ENCODE measurements at regions not wholly inside any gene's neighbourhood (a gene's known extent, or its start where the extent isn't known, plus 50 kb on each side); places are given as distances from the start of the nearest gene placed in this dataset.
"Not testable (repeated sequence)": the region's sequence is repeated elsewhere in the genome, so short reads cannot be mapped to it uniquely, and the experiment has no call there.

DNA sequence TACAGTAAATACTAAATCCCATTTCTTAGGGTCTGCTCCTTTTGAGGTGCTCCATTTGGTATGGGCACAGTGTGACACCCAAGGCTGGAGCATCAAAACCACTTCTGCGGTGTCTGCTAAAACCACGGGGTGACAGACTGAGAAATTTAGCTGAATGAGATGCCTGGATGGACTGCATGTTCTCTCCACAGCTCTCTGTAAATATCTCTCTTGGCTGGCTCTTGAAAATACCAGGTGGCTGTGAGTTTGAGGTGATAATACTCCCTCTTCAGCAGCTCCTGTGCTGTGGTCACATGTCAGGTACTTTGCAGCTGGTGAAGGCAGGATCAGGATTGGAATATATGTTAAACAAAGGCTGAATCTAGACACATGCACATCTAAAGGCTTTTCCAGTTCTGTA is 93.7 kb upstream of the SIMC1 start:
- no peak for DNase-seq

DNA sequence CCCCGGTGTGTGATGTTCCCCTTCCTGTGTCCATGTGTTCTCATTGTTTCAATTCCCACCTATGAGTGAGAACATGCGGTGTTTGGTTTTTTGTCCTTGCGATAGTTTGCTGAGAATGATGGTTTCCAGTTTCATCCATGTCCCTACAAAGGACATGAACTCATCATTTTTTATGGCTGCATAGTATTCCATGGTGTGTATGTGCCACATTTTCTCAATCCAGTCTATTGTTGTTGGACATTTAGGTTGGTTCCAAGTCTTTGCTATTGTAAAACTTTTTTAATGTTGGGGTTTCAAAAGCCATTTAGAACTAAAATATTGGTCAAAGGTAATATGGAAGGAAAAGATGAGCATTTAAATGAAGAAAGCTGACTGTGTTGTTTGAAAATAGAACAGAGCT is 88.3 kb upstream of the SIMC1 start:
- DNase-seq: not testable (repeated sequence)

DNA sequence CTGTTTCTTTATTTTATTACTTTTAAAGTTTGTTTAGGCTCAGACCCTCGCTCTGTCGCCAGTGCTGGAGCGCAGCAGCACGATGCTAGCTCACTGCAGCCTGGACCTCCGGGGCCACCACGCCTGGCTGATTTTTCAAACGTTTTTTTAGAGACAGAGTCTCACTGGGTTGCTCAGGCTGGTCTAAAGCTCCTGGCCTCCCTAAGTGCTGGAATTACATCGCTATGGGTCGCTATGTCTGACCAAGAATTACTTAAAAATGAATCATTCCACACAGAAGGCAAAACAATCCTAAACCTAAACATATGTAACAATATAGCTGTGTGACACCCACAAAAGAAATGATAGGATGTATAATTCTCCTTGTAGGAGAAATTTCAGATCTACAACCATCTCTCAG is 86.9 kb upstream of the SIMC1 start:
- DNase-seq: no peak

DNA sequence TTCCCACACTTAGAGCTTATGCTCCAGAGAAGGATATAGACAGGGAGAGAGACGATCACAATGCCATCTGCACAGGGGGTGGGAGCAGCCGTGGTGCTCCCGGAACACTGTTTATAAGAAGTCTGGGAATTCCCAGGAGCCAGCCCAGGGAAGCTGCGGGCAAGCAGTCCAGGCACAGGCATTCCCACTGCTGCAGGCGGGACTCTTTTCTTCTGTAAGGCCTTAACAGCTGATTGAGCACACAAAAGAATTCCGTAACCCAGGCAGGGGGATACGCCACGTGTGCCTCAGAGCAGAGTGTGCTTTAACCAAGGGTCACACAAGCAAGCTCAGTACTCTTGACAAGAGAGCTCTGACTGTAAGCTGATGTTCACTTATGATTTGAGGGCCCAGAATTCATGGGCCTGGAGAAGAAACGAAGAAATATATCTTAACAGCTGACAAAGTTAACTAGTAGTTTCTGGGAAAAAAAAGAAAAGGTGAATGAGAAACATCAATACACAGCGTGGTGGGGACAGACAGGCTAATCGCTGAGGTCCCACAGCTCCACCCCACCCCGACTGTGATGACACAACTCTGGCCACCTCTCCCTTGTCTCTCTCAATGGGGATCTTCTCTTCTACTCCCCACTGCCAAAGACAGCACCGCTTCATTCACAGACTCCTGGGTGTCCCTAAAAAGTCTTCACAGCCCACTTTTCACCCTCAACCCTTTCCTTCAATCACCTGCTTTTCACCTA is 85.9 kb upstream of the SIMC1 start:
- no peak for DNase-seq

DNA sequence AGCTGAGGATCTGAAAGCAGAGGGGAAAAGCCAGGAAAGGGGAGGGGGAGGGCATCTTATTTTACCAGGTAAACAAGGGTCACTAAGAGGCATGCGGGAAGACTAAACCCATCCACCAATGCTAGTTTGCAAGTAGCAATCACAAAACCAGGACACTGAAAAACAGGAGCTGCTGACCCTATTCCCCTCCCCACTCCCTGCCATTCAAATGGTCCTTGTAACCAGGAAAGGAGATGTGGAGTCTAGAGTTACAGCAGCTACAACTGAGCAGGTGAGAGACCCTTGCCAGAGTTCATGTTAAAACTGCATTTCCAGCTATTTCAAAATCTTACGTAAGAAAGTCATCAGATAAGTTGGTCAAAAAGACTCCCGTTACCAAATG is 85.3 kb upstream of the SIMC1 start:
- DNase-seq: no peak

DNA sequence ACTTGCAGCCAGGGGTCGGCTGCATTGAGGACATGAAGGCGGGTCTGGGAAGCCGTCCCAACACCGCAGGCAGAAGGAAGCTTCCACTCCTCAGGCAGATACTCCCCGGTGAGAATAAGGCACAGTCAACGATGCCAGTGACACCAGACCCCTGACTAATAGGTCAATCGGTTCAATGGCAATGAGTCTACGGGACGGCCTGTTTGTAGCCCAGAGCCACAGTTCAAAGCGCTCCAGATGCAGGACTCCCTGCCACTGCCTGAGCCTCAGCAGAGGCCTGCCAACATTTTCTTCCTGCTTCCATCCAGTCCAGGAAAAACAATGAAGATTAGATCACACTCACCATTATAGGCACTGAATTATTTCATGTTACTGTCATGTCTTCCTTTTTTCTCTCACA is 84.5 kb upstream of the SIMC1 start:
- DNase-seq: no peak

DNA sequence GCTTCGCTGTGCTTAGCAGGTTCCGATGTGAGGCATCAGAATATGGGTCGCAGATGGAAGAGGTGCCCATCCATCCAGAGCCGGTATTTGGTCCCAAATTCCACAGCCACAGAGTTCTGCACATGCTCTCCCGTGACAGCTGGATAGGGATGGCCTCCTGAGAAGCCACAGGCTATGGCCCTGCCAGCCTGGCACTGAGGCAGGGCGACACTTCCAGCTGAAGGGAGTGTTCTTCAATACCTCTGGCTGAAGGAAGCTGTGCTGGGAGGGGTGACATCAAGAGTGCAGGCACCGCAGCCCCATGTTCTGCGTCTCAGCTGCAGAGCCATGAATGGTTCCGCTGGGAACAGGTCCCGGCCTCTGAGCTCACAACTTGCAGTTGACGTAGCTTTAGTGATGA is 83.4 kb upstream of the SIMC1 start:
- no peak for DNase-seq

DNA sequence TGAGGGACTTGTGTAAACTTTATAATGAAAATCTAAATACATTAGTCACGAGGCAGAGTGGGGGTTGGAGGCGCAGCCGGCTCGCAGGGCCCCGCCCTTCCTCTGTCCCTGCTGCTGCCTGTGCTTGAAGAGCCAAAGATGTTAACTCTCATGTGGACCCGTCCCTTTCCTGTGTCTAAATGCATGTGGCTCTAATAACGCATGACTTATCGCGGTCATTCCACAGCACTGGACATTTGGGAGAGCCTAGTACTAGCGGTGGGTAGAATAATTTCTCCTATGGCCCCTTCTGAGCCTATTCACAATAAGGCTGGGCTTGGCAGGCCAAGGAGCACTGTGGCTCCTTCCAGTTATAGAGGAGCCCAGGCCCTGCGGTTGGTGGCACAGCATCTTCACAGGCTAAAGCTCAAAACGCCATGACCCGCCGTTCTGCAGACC is 82.3 kb upstream of the SIMC1 start:
- DNase-seq: no peak

DNA sequence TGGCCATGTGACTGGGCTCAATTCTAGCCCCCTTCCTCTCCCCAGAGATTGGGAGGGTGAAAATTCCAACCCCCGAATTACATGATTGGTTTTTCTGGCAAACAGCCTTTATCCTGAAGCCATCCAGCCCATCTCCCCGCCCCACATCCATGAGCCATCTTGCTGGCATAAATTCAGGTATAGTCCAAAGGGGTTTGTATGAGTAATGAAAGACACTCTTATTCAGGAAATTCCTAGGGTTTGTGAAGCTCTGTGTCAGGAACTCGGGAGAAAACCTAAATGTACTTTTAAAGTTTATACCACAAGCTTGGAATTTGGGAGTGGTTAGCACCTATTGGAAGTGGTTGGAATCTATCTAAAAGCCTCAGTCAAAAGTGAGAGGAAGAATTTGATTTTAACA is 80.6 kb upstream of the SIMC1 start:
- DNase-seq: no peak

DNA sequence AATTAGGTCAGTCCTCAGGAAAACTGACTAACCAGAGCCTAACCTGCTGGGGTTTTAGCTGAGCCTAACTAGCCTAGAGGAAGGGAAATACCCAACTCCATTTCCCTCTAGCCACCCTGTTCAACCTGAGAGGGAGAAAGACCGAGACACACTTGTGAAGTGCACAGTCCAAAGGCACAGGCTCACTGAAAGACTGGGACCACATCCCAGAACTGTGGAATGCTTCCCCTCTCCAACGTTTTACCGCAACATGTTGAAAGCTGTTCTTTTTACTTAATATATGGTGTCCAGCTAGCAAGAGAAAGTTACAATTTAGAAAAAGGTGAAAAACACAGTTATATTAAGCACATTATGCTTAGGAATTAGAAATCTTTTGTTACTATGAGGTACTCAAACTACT is 76.8 kb upstream of the SIMC1 start:
- DNase-seq: no peak

DNA sequence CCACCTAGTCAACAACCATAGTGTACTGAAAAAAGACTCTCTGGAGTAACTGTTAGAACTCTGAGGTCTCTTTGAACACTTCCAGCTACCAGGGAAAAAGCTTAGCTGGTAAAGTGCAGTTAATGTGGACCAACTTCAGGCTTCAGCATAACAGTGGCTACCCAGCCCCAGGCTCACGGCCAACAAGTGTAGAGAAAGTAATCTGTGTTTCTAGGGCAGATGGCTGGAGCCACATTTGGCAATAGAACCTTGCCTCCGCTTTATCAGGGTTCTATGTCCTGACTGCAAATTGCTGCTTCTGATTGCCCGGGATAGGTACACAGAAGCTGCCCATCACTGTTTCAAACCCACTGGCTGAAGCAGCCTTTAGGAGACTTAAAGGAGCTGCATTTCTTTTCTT is 76.0 kb upstream of the SIMC1 start:
- DNase-seq: no peak

DNA sequence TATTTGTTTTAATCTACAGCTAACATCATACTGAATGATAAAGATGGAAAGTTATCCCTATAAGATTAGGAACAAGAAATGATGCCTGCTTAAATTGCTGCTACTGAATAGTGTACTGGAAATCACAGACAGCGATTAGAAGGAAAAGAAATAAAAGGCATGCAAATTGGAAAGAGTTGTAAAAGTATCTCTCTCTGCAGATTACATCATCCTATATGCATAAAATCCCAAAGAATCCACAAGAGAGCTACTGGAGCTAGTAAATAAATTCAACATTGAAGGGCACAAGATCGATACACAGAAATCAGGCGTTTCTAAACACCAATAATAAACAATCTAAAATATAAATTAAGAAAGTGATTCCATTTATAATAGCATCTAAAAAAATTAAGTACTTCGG is 75.3 kb upstream of the SIMC1 start:
- no peak for DNase-seq

DNA sequence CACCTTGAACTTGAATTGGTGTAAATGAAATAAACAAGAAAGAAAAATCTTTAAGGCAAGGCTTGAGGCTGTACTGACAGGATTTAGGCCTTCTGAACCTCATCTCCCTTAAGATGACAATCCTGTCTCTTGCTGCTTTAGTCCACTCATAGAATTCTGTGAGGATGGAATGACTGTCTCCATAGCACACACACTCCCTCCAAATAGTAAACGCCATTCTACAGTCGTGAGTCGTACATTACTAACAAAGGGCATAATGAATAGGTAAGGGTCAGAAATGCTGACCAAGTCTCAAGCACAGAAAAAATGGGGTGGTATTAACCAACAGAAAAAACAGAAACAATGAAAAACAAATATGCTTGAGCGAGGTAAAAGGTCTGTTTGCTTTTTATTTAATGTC is 71.8 kb upstream of the SIMC1 start:
- DNase-seq: no peak

DNA sequence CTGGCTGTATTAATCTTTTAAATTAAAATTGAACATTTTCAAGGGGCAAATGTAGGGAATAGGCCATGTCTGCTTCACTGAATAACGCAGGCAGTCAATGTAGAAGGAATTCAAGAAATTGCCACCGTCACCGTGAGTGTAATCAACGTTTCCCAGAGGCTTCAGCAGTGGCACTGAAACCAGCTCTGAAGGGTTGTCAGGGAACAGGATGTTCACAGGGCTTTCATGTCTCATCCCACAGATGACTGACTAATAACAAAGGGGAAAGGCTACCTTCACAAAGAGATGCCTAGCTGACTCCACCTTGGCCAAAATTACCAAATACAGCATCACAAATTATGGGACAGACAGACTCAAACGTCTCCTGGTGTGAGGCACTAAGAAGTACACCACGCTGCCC is 70.4 kb upstream of the SIMC1 start:
- no peak for DNase-seq

DNA sequence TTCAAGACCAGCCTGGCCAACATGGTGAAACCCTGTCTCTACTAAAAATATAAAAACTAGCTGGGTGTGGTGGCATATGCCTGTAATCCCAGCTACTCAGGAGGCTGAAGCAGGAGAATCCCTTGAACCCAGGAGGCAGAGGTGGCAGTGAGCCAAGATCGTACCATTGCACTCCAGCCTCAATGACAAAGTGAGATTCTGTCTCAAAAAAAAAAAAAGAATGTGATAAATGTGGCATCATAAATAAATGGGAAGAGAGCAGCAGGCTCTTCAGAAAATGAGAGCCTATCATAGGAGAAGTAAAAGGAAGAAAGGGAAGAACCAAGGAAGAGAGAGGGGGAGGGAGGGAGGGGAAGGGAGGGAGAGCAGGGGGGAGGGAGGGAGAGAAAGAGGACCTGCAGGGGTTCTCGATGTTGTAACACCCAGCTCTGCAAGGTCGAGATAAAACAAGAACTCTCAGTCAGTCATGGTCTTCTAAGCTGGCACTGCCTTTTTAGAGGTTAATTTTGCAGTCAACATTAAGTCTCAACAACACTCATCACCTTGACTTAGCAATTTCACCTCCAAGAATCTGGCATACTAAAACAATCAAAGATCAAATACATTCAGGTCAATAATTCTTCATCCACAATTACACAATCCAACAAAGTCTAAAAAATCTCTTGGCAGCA is 68.7 kb upstream of the SIMC1 start:
- DNase-seq: no peak

DNA sequence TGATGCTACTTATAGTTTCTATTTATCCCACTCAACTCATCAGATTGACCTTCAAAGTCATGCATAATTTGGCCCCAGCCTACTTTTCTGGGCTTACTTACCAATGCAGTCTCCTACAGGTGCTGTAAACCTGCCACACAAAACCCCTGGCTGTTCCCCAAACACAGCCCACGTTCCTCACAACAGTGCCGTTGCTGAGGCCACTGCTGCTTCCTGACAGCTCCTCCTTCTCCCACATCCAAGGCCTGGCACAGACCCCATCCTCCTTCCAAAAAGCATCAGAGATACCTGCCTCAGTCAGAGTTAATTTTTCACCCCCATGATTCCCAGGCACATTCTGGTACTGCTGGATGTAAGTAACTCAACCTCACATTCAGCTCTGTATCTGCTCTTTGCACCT is 68.1 kb upstream of the SIMC1 start:
- DNase-seq: no peak

DNA sequence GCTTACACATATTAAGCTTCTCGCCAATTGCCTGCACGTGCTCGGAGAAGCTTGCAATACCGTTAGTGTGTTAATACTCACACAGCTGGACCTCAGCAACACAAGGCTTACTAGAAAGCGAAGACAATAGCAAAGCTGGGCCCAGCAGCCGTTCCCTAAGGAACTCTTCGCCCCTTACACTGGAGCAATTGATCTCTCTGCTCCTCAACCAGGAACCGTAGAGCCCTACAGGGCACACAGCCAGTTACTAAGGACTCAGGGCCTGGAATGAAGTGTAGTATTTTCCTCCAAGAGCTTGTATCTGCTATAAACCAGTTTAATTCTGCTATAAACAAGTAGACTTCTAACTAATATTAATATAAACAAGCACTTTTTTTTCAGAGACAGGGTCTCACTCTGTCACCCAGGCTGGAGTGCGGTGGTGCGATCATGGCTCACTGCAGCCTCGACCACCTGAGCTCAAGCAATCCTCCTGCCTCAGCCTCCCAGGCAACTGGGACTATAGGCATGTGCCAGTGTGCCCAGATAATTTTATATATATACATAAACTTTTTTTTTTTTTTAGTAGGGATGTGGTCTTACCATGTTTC is 67.0 kb upstream of the SIMC1 start:
- DNase-seq: no peak

DNA sequence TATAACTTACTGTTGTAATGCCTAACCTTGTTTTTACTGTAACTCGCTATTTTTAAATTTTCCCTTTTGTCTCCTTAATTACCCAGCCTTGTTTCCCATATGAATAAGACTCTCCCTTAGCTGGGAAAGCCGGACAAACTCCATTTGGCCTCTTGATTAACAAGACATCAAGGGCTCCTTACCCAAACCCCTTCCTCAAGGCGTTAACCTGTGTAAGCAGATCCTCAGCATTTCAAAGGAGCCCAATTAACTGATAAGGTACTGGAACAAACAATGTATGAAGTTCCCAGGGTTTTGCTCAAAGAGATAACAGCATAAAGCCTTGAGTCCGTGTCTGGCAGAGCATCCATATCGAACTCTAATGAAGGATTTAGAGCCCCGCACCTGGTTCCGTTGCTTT is 66.0 kb upstream of the SIMC1 start:
- DNase-seq: no peak

DNA sequence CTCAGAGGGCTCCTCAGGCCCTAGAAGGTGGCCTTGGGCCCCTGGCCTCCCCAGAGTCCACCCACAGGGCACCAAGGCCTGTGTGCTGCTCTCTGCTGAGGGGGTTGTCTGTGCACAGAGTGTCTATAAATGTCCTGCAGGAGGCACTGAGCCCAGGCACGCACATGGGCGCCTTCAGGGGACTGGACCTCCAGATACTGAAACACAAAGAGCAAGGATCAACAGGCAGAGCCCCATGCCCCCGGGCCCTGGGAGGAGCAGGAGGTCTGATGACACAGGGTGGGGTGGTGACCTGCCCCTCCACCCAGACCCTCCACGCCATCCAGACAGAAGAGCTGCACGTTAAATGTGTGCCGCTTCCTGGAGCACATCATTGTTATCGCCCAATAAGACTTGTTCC is 64.6 kb upstream of the SIMC1 start:
- no peak for DNase-seq

DNA sequence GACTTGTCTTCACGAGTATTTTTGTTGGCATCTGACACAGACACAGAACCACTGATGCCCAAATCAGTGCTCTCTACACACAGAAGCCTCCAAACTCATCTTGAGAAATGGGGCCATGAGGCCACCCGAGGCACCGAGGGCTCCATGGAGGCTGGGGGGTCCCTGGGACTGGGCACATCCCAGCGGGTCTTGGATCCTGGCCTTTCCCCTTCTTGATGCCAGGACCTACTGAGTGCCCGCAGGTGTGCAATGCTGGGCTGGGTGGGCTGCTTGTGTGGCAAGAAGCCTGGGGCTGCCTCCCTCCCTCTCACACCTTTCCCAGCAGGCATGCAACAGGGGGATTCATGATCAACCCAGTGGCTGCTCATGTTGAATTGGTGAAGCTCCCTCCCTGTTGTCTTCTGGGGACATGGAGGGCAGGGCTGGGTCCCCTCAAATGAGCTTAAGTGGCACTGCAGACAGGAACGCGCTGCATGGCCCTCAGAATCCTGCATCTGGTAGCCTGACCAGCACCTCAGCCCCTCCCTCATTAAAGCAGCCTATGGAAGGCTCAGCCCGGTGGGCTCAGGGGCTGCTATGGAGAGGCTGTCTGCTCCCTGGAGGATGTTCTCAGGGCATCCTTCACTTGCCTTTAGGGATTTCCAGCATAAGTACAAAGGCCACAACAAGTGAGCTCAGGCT is 63.7 kb upstream of the SIMC1 start:
- DNase-seq: no peak

DNA sequence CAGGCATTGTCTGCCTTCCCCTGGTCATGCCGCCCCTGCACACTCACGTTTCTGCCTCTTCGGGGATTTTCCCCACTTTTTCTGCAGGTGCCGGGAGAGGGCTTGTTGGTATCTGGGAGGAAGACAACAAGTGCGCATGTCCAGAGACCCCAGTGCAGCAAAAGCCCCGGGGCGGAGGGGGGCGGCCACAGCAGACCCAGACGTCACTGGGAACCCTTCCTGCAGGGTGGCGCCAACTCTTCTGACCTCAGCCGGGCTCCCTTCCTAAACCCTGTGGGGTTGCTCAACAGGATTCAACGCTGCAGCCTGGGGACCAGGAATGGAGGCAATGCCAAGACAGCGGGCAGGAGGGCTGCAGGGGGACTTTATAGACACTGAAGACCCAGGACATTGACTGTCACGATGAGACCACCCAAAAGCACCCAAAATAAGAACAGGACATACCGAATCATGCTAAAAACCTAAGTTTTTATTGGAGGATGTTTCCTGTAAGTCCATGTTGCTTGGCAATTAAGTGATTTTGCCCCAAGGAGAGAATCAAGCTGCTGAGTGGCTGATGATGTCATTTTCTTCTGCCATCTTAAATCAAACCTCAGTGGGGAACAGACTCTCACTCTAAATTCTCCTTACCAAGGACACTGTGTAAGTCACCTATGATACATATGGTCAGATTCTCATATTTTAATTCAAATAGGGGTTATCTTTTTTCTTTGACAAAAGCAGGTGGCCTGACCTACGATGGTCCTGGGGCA is 62.9 kb upstream of the SIMC1 start:
- no peak for DNase-seq

DNA sequence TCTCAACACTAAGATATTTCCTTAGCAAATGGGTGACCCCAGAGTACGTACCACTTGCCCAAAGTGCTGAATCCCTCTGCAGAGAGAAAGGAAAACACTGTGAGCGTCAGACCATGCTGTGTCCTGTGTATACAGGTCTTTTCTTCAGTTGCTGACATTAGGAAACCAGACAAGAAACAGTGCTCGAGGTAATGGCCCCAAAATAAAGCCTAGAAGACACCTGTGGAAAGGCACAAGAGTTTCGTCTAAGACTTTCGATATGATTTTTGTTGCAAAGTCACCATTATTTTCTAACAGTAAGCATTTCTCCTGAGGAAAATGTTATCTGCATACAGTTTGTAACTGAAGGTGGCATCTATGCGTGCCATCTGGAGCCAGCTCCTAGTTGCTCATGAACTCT is 62.0 kb upstream of the SIMC1 start:
- no peak for DNase-seq

DNA sequence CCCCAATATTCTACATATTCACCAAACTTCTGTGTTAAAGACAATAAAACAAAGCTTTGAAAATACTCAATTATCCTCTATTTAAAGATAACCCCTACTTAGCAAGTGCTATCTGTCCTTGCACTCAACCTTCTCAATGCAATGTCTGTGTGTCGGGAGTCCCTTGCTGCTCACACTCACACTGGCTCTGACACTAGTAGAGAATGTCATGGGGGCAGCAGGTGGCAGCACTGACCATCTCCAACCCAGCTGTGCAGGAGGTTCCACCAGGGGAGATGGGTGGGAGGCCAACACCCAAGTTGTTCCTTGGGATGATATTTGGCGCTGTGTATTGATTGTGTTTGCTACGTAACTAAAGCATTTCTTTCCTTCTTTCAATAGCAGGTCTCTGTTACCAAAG is 59.4 kb upstream of the SIMC1 start:
- DNase-seq: no peak
